ENCODE measurements at regions not wholly inside any gene's neighbourhood (a gene's known extent, or its start where the extent isn't known, plus 50 kb on each side); places are given as distances from the start of the nearest gene placed in this dataset.

- H3K4me3 ChIP-seq, result no peak overlapping the region
- H3K4me1 ChIP-seq, result no peaks in the 10 kb centered on the region
- peak; percentile 70 for TF ChIP-seq CTCF (IDR thresholded peaks at IDR 0.05)
- intact Hi-C loops (cut with DNase I), result no loop called here
- H3K36me3 ChIP-seq, result no peaks in the 10 kb centered on the region
- DNase-seq (peak; percentile 75), ATAC-seq (peak; percentile 73 to 80)
- no peaks in the 10 kb centered on the region for H3K9me3 ChIP-seq
- H3K27me3 ChIP-seq (ENCODE audit: low read depth), result peaks cover 3% of the 10 kb centered on the region
- H3K27ac ChIP-seq, result no peak overlapping the region
Measured at GRCh38 chr18:37778417-37779165, 213.0 kb upstream of the CELF4 start.

- Histone ChIP-seq H3K27me3 (ENCODE audit: low read depth) (no peaks in the 10 kb centered on the region), H3K9me3 (peaks cover 4% of the 10 kb centered on the region), H3K4me1 (no peaks in the 10 kb centered on the region), H3K4me3 (no peak overlapping the region), H3K27ac (no peak overlapping the region), H3K36me3 (no peaks in the 10 kb centered on the region)
- DNase-seq, result no peak
- no peak for ATAC-seq
- TF ChIP-seq CTCF (IDR thresholded peaks at IDR 0.05), result no peak
- intact Hi-C loops (cut with DNase I), result no loop called here
Measured at GRCh38 chr18:37769826-37770225, 204.2 kb upstream of the CELF4 start.

- DNase-seq (no peak), ATAC-seq (no peak)
- H3K27me3 ChIP-seq (ENCODE audit: low read depth), result no peaks in the 10 kb centered on the region
- H3K4me1 ChIP-seq, result no peaks in the 10 kb centered on the region
- TF ChIP-seq CTCF (IDR thresholded peaks at IDR 0.05), result no peak
- H3K36me3 ChIP-seq, result no peaks in the 10 kb centered on the region
- H3K4me3 ChIP-seq, result no peak overlapping the region
- no peak overlapping the region for H3K27ac ChIP-seq
- intact Hi-C loops (cut with DNase I), result no loop called here
- H3K9me3 ChIP-seq, result no peaks in the 10 kb centered on the region
Measured at GRCh38 chr18:37764541-37765288, 199.1 kb upstream of the CELF4 start.

GRCh38 chr18:37762076-37762621 lies 196.6 kb upstream of the CELF4 start:
- ATAC-seq, result peak; percentile 90 to 94
- no peak for TF ChIP-seq CTCF (IDR thresholded peaks at IDR 0.05)

GRCh38 chr18:37754141-37754540 lies 188.5 kb upstream of the CELF4 start:
- intact Hi-C loops (cut with DNase I), result no loop called here
- DNase-seq (no peak), ATAC-seq (peak; percentile 62 to 72)
- H3K36me3 ChIP-seq, result no peaks in the 10 kb centered on the region
- no peaks in the 10 kb centered on the region for H3K27me3 ChIP-seq (ENCODE audit: low read depth)
- H3K9me3 ChIP-seq, result no peaks in the 10 kb centered on the region
- no peak for TF ChIP-seq CTCF (IDR thresholded peaks at IDR 0.05)
- no peaks in the 10 kb centered on the region for H3K4me1 ChIP-seq
- H3K27ac ChIP-seq, result no peak overlapping the region
- no peak overlapping the region for H3K4me3 ChIP-seq

More at GRCh38 chr18:37762076-37762621, 196.6 kb upstream of the CELF4 start:
- intact Hi-C loops (cut with DNase I), result no loop called here
- Histone ChIP-seq H3K9me3 (no peaks in the 10 kb centered on the region), H3K4me3 (no peak overlapping the region), H3K36me3 (no peaks in the 10 kb centered on the region), H3K27me3 (ENCODE audit: low read depth) (no peaks in the 10 kb centered on the region), H3K27ac (no peak overlapping the region), H3K4me1 (no peaks in the 10 kb centered on the region)
- peak; percentile 76 for DNase-seq
